GM18870 (cell line): ENCODE measurements at regions not wholly inside any gene's neighbourhood (a gene's known extent, or its start where the extent isn't known, plus 50 kb on each side); places are given as distances from the start of the nearest gene placed in this dataset.
A peak's percentile ranks its signal among the peaks of the same experiment; 100 is the strongest.
"Not testable (repeated sequence)": the region's sequence is repeated elsewhere in the genome, so short reads cannot be mapped to it uniquely, and the experiment has no call there.

Experiments used
- ATAC-seq: cut with Tn5 transposase; IDR thresholded peaks from one replicate; pipeline ENCODE4 v1.9.1; 2021; ENCODE audit warnings: moderate library complexity; ENCODE audit not compliant: unreplicated experiment

DNA sequence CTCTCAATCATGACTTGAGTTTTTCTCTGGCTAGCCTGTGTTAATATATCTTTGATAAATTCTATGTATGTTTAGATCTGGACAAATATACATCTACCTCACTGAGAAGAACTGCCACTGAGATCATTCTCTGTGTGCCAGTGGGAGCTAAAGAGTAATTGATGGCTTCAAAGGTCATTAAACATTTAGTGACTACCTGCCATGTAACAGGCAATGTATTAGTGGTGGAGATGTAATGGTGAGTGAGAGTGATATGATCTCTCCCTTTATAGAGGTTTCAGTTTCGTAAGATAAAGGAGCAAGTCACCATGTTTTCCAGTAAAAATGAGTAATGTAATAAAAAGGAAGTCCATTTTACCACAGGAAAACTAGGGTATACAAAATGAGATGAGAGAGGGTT, 235.8 kb upstream of the CDH8 start:
- no peak for ATAC-seq

- ATAC-seq, result no peak
These were observed 225.5 kb upstream of the CDH8 start for GRCh38 chr16:62261760-62262159.

GRCh38 chr16:62258931-62259435, 222.7 kb upstream of the CDH8 start:
- not testable (repeated sequence) for ATAC-seq

- no peak for ATAC-seq
These were observed 220.2 kb upstream of the CDH8 start for GRCh38 chr16:62256406-62256805.

DNA sequence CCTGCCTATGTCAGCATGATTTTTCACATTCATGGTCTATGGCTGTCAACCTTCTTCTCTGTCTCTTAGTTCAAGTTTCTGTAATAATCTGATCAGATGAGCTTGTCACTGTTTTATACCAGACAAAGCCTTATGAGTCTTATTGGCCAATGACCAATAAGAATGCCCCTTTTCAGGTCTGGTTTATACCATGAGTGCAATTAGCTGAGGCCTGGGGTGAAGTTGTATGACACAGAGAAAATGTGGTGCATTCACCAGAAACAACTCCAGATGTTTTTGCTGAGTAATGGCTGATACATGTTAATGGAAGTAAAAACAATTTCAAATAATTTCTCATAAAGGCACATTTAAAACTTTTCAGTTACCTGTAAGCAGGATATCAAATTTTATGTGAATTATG, 218.6 kb upstream of the CDH8 start:
- ATAC-seq, result no peak

GRCh38 chr16:62254372-62254771, 218.1 kb upstream of the CDH8 start:
- no peak for ATAC-seq

- no peak for ATAC-seq
These were observed 217.7 kb upstream of the CDH8 start for GRCh38 chr16:62253966-62254365.

- ATAC-seq, result no peak
These were observed 212.8 kb upstream of the CDH8 start for GRCh38 chr16:62249069-62249468.

- ATAC-seq, result no peak
These were observed 204.5 kb upstream of the CDH8 start for GRCh38 chr16:62240722-62241121.

DNA sequence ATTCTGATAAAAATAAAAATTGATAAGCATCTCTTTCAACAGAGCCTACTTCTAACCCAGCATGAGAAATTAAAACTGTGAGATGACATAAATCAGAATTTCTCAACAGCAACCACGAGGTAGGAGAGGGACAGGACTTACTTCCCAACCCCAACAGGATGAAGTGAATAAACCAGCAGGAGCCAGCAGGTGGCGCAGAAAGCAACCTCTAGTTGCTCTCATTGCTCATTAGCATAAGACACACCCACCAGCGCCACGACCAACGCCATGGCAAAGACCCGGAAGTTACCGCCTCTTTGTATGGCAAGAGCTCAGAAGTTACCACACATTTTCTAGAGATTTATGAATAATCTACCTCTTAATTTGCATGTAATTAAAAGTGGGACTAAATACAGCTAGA, 189.4 kb upstream of the CDH8 start:
- peak; percentile 97 for ATAC-seq

DNA sequence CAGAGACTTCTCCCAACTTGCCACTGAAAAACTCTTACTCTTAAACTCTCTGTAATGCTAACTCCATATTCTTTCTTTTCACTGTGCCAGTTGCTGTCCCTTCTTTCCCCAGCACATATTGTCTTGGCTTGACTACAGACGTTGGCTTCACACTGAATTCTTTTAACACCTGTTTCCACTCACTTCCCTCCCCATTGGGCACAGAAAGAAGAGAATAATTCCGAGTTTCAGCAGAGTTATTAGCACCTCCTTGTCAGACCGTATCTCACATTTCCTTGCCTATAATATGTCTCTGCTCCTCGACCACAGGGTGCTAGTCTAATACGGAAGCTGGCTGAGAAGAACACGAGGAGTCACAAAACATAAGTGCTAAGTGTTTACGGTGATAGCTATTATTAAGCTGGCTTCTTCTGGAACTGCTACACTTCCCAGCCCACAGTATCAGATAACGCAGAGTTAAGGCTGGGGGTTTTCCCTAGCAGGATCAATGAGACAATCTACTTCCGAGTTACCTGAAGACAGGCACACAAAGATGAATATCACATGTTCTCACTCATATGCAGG, 188.5 kb upstream of the CDH8 start:
- ATAC-seq, result no peak

DNA sequence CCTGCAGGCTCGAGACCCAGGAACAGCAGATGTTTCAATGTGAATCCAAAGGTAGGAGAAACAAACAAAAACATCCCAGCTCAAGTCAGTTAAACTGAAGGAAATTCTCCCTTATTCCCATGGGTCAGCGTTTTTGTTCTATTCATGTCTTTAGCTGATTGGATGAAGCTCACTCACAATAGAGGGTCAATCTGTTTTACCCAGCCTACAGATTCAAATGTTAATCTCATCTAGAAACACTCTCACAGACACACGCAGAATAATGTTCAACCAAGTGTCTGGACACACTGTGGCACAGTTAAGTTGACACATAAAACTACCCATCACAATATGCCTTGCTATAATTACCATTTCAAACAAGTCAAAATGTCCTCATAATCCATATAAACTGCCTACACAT, 180.6 kb upstream of the CDH8 start:
- no peak for ATAC-seq

GRCh38 chr16:62213763-62214162, 177.5 kb upstream of the CDH8 start:
- ATAC-seq, result no peak

DNA sequence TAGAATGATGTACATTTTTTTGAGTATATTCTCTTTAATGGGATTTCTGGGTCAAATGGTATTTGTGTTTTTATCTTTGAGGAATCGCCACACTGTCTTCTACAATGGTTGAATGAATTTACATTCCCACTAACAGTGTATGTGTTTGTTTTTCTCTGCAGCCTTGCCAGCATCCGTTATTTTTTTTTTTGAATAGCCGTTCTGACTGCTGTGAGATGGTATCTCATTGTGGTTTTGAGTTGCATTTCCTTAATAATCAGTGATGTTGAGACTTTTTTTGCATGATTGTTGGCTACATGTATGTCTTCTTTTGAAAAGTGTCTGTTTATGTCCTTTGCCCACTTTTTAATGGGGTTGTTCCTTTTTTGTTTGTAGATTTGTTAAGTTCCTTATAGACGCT, 172.7 kb upstream of the CDH8 start:
- no peak for ATAC-seq

DNA sequence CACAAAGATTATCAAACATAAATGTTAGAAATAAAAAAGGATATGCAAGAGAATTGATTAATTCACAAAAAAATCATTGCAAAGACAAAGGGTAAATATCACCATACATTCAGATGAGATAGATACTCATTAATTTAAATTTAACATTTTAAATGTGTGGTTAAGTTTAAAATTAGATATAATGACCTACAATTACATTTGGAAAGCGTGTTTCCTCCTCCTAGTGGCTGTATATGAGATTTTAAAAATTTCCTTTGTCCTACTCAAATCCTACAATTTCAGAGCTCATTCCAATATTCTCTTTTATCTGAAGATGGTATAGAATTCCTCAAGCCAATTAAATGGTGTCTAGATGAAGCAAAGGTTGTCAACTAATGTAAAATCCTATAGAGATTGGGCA, 169.2 kb upstream of the CDH8 start:
- no peak for ATAC-seq

DNA sequence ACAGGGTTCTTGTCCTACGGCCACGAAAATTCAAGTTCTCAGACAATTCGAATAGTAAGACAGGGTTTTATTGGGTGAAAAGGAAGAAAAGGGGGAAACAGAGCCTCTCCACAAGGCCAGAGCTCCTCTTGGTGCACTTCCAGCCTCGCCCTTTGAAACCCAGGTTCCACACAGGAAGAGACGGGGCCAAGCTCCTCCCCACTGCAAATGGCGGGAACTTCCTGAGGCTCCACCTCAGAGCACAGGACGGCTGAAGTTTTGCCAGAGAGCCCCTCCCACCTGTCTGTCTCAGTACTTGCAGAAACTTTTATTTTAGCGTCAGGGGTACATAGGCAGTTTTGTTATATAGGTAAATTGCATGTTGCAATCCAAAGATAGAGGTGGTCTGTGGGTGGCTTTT, 165.7 kb upstream of the CDH8 start:
- no peak for ATAC-seq

- no peak for ATAC-seq
These were observed 158.6 kb upstream of the CDH8 start for GRCh38 chr16:62194828-62195227.

GRCh38 chr16:62190426-62190825, 154.2 kb upstream of the CDH8 start:
- no peak for ATAC-seq

DNA sequence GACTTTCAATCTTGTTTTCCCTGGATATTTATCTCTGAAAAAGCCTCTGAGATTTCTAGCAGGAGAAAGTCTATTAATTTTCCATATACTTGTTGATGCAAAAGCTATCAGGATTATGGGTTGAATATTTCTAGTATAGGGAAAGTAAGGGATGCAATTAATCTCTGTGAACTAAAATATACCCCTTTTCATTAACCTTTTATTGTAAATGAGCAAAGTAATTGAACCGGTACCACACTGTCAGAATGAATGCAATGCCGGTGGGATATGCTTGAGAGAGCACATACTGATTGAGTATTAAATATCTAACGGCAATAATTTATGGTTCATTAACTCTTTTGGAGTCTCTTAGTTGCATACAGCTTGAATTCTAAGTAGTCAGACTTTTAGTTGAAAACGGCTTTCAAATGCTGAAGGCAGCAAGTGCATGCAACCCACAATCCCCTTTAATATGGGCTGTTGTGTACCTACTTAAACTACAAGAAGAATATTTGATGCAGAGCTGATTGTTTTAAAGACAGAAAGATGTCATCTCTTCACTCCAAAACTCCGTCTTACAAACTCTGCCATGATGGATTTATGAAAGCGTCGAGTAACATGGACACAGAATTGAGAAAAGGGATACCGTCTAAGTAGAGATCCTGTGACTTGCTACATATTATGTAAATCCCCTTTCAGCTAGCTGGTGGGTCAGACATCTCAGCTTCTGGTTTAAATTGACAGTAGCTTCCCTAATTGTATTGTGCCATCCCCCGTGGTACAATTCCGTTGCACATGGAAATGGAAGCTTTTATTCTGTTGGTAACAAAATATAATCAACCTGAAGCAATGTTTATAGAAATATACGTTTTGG, 141.3 kb upstream of the CDH8 start:
- no peak for ATAC-seq

- ATAC-seq, result no peak
These were observed 134.4 kb upstream of the CDH8 start for GRCh38 chr16:62170642-62171041.

DNA sequence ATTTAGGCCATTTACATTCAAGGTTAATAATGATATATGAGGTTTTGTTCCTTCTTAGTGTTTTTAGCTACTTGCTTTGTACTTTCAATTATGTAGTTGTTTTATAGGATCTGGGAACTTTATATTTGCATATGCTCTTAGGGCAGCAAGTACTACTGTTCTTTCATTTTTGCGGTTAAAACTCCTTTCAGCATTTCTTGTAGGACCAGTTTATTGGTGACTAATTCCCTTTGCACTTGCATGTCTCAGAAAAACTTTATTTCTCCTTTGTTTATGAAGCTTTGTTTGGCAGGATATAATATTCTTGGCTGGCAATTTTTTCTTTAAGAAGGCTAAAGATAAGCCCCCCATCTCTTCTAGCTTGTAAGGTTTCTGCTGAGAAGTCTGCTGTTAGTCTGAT, 131.3 kb upstream of the CDH8 start:
- no peak for ATAC-seq

GRCh38 chr16:62157544-62157943, 121.3 kb upstream of the CDH8 start:
- ATAC-seq, result no peak

DNA sequence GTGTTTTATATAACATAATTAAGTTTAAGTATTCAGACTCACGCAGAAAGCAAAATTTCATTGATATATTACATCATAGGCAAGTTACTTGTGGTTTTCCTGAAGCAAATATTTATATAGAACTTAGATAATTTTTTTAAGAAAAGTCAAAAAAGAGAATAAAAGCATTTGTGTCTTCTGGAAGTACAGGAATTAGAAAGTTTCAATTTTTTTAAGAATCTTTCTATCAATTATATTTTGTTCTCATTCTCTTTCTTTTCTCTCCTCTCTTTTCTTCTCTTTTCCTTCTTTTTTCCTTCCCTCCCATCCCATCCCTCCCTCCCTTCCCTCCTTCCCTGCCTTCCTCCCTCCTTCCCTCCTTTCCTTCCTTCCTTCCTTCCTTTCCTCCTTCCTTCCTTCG, 120.7 kb upstream of the CDH8 start:
- ATAC-seq, result no peak
